GM21423 (cell line): ENCODE measurements at regions not wholly inside any gene's neighbourhood (a gene's known extent, or its start where the extent isn't known, plus 50 kb on each side); places are given as distances from the start of the nearest gene placed in this dataset.

Source experiments
- ATAC-seq: cut with Tn5 transposase; IDR thresholded peaks from one replicate; pipeline ENCODE4 v1.9.1; 2021; ENCODE audit warnings: mild to moderate bottlenecking, moderate library complexity; ENCODE audit not compliant: unreplicated experiment

- ATAC-seq: no peak
Measured at GRCh38 chr12:75844049-75844770, 187.4 kb downstream of the PHLDA1 start.

GRCh38 chr12:75842090-75842489 is 189.5 kb downstream of the PHLDA1 start:
- ATAC-seq: no peak

GRCh38 chr12:75840994-75841355 is 190.6 kb downstream of the PHLDA1 start:
- ATAC-seq: no peak

GRCh38 chr12:75838309-75838708 is 193.3 kb downstream of the PHLDA1 start:
- ATAC-seq: no peak

- ATAC-seq: no peak
Measured at GRCh38 chr12:75837700-75838099, 193.9 kb downstream of the PHLDA1 start.

DNA sequence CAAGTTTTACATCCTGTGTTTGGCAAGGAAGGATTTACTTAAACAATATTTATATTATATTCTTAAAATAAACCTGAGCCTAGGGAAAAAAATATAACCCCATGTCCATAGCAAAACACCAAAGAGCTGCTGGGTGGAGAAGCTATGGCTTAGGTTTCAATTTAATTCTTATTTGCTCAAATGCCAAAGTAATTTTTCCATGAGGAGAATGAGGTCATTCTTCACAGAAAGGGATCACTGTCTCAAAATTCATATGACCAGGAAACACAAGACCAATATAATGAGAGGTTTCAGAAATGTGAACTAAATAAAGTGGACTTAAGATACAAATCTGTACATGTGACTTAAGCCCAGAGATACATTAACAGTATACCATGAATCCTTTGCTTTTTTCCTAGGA is 195.0 kb downstream of the PHLDA1 start:
- no peak for ATAC-seq

DNA sequence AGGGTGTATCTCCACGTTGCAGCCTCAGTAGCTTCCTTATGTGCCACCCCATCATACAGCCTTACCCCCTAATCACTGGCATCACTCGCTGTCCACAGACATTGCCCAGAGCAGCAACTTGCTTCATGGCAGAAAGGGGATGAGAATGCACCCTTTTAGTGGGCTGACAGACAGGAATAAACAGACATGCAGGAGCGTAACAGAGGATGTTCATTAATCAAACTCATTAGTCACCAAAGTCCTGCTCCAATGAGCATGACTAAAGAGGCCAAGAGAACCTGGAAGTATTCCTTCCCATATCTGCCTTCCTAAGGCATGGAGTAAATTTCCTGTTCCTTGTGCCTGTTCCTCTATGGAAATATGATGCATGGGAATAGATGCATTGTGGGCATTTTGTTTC is 197.0 kb downstream of the PHLDA1 start:
- no peak for ATAC-seq

DNA sequence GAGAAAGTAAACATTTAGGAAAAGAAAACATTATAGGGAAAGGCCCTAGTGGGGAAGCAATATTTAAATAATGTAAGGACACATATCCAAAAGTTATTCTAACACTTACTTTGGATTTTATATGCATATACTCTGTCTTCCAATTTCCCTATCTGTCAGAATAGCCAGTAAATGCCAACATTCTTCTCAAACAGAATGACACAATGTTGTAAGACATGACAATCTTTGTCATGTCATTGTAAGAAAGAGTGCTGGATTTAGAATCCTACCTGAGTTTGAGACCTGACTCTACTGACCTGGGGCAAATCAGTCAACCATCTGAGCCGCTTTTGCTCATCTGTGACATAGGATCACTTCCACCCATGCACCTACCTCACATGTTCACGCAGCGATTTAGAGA is 198.3 kb downstream of the PHLDA1 start:
- no peak for ATAC-seq

DNA sequence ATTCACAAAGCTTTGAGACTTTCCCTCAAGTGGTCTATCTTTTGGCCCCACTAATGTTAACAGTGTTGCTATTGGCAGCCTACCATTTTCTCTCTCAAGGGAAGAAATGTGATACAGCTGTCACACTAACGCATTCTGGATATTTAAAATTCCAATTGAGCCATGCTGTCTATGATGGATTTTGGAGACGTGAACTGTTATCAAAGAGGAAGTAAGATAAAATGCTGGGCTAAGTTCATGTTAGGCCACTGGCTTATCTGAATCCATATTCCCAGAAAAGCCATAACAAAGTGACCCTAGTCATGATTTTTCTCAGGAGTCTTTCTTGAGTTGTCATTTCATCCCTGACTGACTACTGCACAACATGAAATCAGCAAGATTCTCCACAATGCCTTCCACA is 200.2 kb downstream of the PHLDA1 start:
- ATAC-seq: no peak

GRCh38 chr12:75827061-75827460 is 204.5 kb downstream of the PHLDA1 start:
- ATAC-seq: no peak

GRCh38 chr12:75825686-75826085 is 205.9 kb downstream of the PHLDA1 start:
- no peak for ATAC-seq

- no peak for ATAC-seq
Measured at GRCh38 chr12:75823475-75823874, 208.1 kb downstream of the PHLDA1 start.

GRCh38 chr12:75822416-75822815 is 209.2 kb downstream of the PHLDA1 start:
- ATAC-seq: no peak

GRCh38 chr12:75820848-75821578 is 210.6 kb downstream of the PHLDA1 start:
- ATAC-seq: no peak

- no peak for ATAC-seq
Measured at GRCh38 chr12:75820071-75820470, 211.5 kb downstream of the PHLDA1 start.

- no peak for ATAC-seq
Measured at GRCh38 chr12:75819512-75819911, 212.1 kb downstream of the PHLDA1 start.

GRCh38 chr12:75818863-75819262 is 212.7 kb downstream of the PHLDA1 start:
- no peak for ATAC-seq

- no peak for ATAC-seq
Measured at GRCh38 chr12:75816897-75817296, 214.7 kb downstream of the PHLDA1 start.

DNA sequence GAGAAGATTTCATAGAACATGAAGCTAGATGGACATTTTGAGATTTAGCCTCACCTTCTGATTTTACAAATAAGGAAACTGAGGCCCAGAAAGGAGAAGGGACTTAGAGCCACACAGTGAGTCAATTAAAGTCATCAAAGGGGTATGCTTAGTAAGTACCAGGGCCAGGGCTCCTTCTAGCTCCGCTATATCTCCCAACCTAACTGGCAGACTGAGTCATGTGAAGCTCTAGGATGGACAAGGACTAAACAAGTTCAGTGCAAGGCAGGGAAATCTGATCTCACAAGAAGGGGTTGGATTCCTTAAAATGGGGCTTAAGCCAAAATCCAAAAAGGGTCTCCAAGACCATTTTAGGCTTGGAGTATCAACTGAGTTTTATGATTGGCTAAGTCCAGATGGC is 215.8 kb downstream of the PHLDA1 start:
- no peak for ATAC-seq

DNA sequence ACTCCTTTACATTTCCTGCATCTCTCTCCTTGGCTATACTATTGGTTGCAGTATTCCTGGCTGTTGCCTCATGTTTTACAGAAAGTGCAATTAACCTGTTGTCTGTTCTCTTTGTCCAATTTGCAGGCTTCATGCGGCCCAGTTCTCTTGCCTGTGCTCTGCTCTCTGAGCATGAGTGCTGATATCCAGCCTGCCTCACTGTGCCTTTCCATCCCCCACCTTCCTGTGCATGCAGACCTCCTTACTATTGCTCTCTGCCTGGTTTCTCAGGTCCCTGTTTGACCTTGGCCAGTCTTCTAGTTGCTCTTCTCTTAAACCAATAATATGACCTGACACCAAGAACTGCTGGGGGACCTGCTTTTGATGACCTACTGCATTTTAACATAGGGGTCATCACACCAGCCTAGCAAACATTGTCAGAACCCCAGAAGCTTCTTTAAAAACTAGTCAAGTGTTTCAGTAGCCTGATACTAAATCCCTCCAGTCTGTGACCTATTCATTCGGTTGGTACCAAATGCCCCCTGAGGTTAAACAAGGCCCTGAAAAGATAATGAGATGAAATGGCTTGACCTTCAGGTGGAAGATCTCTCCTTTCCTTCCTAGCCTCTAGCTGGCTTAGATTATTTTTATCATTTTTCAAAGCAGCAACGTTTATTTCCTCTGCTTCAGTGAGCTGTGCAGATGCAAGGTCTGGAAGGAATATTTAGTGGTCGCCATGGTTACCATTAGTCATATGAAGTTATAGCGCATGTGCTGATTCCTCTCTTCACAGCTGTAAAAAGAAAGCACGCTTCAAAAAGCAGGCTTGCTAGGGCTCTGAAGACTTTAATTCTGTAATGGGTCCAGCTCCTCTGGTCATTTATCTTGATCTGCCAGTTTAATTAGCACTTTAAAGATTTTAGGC is 216.5 kb downstream of the PHLDA1 start:
- no peak for ATAC-seq

DNA sequence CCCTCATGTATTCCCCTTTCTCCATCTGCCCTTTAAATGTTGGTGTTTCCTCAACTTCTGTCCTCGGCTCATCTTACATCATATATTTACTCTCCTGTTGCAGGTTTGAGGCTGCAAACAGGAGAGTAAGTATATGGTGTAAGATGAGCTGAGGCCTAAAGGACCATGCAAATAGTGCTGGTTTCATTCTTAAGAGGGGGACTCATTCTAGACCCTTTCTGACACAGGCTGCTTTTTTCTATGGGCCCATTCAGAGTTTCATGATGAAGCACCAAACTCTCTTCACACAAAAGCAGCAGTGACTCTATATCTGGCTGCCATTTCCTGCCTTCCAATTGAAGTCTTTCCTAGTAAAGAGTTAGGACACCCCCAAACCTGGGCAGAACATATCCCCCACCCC is 218.5 kb downstream of the PHLDA1 start:
- no peak for ATAC-seq
